ENCODE measurements at regions not wholly inside any gene's neighbourhood (a gene's known extent, or its start where the extent isn't known, plus 50 kb on each side); places are given as distances from the start of the nearest gene placed in this dataset.

DNA sequence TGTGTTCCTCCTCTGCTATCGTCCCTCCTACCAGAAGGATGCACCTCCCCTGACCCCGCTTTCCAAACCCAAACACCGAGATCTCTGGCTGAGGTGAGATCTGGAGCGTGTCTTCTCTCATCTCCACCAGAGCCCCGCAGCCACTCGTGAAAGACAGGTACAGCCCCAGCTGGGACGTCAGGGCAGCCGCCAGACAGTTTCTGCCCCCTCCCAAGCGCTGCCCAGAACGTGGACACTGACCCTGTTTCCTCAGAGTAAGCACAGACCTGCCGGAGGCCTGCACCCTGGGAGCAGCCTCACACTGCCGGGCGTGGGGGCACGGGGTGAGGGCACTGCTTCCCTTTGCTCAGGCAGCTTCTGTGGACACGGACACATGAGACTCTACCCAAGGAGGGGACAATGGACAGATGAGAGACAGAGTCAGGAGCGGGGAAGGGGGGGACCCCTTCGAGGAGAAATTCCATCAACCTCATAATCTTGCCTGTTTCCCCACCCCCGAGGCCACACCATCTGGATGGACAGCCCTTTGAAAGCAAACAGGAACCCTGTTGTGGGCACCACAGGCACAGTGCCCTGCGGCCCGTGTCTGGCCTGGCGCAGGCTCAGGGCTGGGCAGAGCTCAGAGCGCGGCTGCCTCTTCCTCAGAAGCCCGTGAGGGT lies 210.6 kb downstream of the DLL1 start:
- H3K9ac ChIP-seq (ENCODE audit: low read length in 2 of 2): no peak overlapping the region
- H3K4me3 ChIP-seq (ENCODE audit: low read length in 2 of 2): no peak overlapping the region
- H3K4me1 ChIP-seq (ENCODE audit: control insufficient read depth, insufficient read depth, low read length): peaks cover 6% of the 10 kb centered on the region
- H3K27me3 ChIP-seq (ENCODE audit: control insufficient read depth in 1 of 2, insufficient read depth in 2 of 2, low read length in 2 of 2): peaks cover 0 to 2% of the 10 kb centered on the region in 2 donors
- no peak overlapping the region for H3K27ac ChIP-seq (ENCODE audit: low read length)
- no peaks in the 10 kb centered on the region for H3K36me3 ChIP-seq (ENCODE audit: control insufficient read depth in 2 of 2, insufficient read depth in 2 of 2, low read length in 2 of 2)
- H3K9me3 ChIP-seq (ENCODE audit: control insufficient read depth in 2 of 2, low read length in 2 of 2): peaks cover 0 to 4% of the 10 kb centered on the region in 2 donors

DNA sequence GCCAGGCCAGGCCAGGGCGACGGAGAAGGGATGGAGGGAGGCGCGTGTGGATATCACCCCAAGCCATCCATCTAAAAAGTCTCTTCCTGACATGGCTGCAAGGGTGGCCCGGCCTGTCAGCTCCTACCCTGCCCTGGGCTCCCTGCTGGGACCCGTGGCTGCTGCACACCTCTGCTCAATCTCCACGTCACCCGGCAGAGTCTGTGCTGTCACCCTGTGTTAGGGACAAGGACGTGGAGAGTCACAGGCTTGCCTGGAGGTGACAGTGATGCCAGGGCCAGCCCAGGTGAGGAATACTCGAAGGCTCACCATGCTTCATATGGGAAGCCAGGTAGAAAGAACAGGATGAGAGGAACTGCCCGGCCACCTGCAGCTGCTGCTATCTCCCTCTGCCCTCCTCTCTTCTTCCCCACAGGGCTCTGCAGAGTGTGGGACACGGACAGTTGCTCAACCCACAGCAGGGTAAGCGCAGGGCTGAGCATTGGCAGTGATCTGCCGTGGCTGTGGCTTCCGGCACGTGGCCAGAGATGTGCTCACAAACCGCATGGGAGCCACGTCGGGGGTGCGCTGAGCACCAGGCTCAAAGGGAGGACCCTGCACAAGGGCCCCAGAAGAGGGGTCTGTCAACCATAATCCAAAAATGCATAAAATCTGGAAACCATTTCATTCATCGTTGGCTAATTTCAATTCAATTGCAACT lies 214.3 kb downstream of the DLL1 start:
- Histone ChIP-seq H3K9ac (ENCODE audit: low read length in 2 of 2) (no peak overlapping the region), H3K27ac (ENCODE audit: low read length) (no peak overlapping the region), H3K27me3 (ENCODE audit: control insufficient read depth in 1 of 2, insufficient read depth in 2 of 2, low read length in 2 of 2) (no peaks in the 10 kb centered on the region)

DNA sequence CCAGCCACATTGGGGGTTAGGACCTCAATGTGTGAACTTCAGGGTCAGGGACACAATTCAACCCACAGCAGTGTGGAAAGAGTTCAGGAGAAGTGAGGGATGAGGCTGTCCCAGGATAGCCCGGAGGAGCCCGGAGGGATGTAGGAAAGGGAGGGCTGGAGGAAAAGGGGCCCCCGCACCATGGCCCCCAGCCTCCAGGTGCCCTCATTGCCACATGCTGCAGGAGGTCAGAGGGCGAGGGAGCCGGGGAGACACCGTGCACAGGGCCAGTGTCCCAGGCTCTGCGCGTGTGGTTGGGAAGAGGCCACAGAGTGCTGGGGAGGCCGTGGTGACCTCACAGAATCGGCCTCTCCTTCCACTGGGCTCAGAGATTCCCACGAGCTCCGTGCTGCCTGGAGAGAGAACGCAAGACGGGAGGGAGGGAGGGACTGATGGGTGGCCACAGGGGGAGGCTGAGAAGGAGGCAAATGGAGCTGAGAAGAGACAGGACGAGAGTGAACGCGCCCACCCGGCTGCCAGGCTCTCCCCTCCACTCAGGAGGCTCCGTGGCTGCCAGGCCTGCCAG lies 215.1 kb downstream of the DLL1 start:
- H3K27ac ChIP-seq (ENCODE audit: low read length): no peak overlapping the region
- no peak overlapping the region for H3K9ac ChIP-seq (ENCODE audit: low read length in 2 of 2)
- H3K4me1 ChIP-seq (ENCODE audit: control insufficient read depth, insufficient read depth, low read length): peaks cover 3% of the 10 kb centered on the region
- peaks cover 0 to 4% of the 10 kb centered on the region in 2 donors for H3K9me3 ChIP-seq (ENCODE audit: control insufficient read depth in 2 of 2, low read length in 2 of 2)
- no peaks in the 10 kb centered on the region for H3K27me3 ChIP-seq (ENCODE audit: control insufficient read depth in 1 of 2, insufficient read depth in 2 of 2, low read length in 2 of 2)
- no peak overlapping the region for H3K4me3 ChIP-seq (ENCODE audit: low read length in 2 of 2)
- no peaks in the 10 kb centered on the region for H3K36me3 ChIP-seq (ENCODE audit: control insufficient read depth in 2 of 2, insufficient read depth in 2 of 2, low read length in 2 of 2)

More for the DNA sequence above, 214.3 kb downstream of the DLL1 start:
- H3K4me3 ChIP-seq (ENCODE audit: low read length in 2 of 2): no peak overlapping the region
- H3K4me1 ChIP-seq (ENCODE audit: control insufficient read depth, insufficient read depth, low read length): peaks cover 3% of the 10 kb centered on the region
- no peaks in the 10 kb centered on the region for H3K36me3 ChIP-seq (ENCODE audit: control insufficient read depth in 2 of 2, insufficient read depth in 2 of 2, low read length in 2 of 2)
- H3K9me3 ChIP-seq (ENCODE audit: control insufficient read depth in 2 of 2, low read length in 2 of 2): peaks cover 0 to 4% of the 10 kb centered on the region in 2 donors

DNA sequence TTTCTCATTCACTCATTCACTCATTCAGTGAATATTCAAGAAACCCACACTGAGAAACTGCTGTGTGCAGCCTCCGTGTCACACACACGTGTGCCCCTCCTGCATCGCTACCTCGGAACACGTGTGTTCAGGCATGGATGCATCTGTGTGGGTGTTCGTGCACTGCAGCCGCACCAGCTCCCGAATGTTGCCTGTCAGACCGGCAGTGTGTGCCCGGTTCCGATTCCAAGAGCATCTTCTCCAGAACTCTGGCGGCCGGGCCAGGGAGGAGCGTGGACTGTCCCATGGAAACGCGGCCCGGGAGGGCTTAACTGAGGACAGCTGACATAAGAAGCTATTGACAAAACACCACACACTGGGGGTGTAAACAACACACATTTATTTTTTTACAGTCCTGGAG lies 216.0 kb downstream of the DLL1 start:
- Histone ChIP-seq H3K4me3 (ENCODE audit: low read length in 2 of 2) (no peak overlapping the region), H3K27me3 (ENCODE audit: control insufficient read depth in 1 of 2, insufficient read depth in 2 of 2, low read length in 2 of 2) (no peaks in the 10 kb centered on the region), H3K27ac (ENCODE audit: low read length) (no peak overlapping the region), H3K9me3 (ENCODE audit: control insufficient read depth in 2 of 2, low read length in 2 of 2) (peaks cover 0 to 4% of the 10 kb centered on the region in 2 donors), H3K9ac (ENCODE audit: low read length in 2 of 2) (no peak overlapping the region), H3K4me1 (ENCODE audit: control insufficient read depth, insufficient read depth, low read length) (peaks cover 3% of the 10 kb centered on the region), H3K36me3 (ENCODE audit: control insufficient read depth in 2 of 2, insufficient read depth in 2 of 2, low read length in 2 of 2) (no peaks in the 10 kb centered on the region)

DNA sequence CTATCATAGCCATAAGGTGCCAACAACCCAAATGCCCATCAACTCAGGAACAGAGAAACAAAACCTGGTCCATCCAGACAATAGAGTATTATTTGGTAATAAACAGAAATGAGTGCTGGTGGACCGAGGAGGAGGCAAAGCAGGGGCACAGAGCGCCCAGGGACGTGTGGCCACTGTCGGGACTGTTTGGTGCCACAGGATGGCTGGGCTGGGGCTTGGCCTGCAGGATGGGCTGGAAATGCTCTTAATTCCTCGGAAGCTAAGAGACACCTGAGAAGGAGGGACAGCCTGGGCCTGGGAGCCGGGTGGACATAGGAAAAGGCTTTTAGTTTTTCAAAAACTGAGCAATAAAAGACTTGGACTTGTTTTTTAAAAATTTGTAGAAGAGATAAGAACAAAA lies 216.4 kb downstream of the DLL1 start:
- H3K4me1 ChIP-seq (ENCODE audit: control insufficient read depth, insufficient read depth, low read length): peaks cover 3% of the 10 kb centered on the region
- no peak overlapping the region for H3K4me3 ChIP-seq (ENCODE audit: low read length in 2 of 2)
- no peak overlapping the region for H3K27ac ChIP-seq (ENCODE audit: low read length)
- H3K9ac ChIP-seq (ENCODE audit: low read length in 2 of 2): no peak overlapping the region
- H3K27me3 ChIP-seq (ENCODE audit: control insufficient read depth in 1 of 2, insufficient read depth in 2 of 2, low read length in 2 of 2): no peaks in the 10 kb centered on the region
- H3K36me3 ChIP-seq (ENCODE audit: control insufficient read depth in 2 of 2, insufficient read depth in 2 of 2, low read length in 2 of 2): no peaks in the 10 kb centered on the region
- H3K9me3 ChIP-seq (ENCODE audit: control insufficient read depth in 2 of 2, low read length in 2 of 2): peaks cover 0 to 7% of the 10 kb centered on the region in 2 donors

DNA sequence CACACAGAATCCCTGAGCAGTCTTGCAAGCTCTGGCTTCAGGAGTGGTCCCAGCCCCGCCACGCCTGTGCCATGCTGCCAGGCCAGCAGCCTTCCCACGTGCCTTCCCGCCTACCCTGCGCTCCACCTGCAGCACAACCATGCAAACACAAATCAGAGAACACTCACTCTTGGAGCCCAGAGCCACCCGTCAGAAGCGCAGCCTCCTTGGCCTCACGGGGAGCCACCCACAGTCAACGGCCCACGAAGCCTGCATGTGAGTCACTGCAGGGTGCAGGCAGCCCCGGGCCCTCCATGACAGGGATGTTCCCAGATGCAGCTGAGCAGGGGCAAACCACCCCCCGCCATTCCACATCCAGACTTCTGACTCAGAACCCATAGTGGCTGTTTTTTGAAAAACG lies 217.0 kb downstream of the DLL1 start:
- Histone ChIP-seq H3K4me3 (ENCODE audit: low read length in 2 of 2) (no peak overlapping the region), H3K27ac (ENCODE audit: low read length) (no peak overlapping the region), H3K36me3 (ENCODE audit: control insufficient read depth in 2 of 2, insufficient read depth in 2 of 2, low read length in 2 of 2) (no peaks in the 10 kb centered on the region), H3K9me3 (ENCODE audit: control insufficient read depth in 2 of 2, low read length in 2 of 2) (peaks cover 0 to 6% of the 10 kb centered on the region in 2 donors), H3K27me3 (ENCODE audit: control insufficient read depth in 1 of 2, insufficient read depth in 2 of 2, low read length in 2 of 2) (no peaks in the 10 kb centered on the region), H3K9ac (ENCODE audit: low read length in 2 of 2) (no peak overlapping the region), H3K4me1 (ENCODE audit: control insufficient read depth, insufficient read depth, low read length) (peaks cover 3% of the 10 kb centered on the region)

DNA sequence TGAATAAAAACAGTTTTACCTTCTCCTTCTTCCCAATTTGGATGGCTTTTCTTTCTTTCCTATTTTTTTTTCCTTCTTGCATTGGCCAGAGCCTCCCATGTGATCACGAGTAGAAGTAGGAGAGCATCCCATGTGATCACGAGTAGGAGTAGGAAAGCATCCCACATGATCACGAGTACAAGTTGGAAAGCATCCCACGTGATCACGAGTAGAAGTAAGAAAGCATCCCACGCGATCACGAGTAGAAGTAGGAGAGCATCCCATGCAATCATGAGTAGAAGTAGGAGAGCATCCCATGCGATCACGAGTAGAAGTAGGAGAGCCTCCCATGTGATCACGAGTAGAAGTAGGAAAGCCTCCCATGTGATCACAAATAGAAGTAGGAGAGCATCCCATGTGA lies 218.6 kb downstream of the DLL1 start:
- Histone ChIP-seq H3K27ac (ENCODE audit: low read length) (no peak overlapping the region), H3K4me1 (ENCODE audit: control insufficient read depth, insufficient read depth, low read length) (peaks cover 8% of the 10 kb centered on the region), H3K9me3 (ENCODE audit: control insufficient read depth in 2 of 2, low read length in 2 of 2) (peaks cover 0 to 6% of the 10 kb centered on the region in 2 donors), H3K4me3 (ENCODE audit: low read length in 2 of 2) (no peak overlapping the region), H3K36me3 (ENCODE audit: control insufficient read depth in 2 of 2, insufficient read depth in 2 of 2, low read length in 2 of 2) (no peaks in the 10 kb centered on the region), H3K9ac (ENCODE audit: low read length in 2 of 2) (no peak overlapping the region), H3K27me3 (ENCODE audit: control insufficient read depth in 1 of 2, insufficient read depth in 2 of 2, low read length in 2 of 2) (peaks cover 0 to 4% of the 10 kb centered on the region in 2 donors)

DNA sequence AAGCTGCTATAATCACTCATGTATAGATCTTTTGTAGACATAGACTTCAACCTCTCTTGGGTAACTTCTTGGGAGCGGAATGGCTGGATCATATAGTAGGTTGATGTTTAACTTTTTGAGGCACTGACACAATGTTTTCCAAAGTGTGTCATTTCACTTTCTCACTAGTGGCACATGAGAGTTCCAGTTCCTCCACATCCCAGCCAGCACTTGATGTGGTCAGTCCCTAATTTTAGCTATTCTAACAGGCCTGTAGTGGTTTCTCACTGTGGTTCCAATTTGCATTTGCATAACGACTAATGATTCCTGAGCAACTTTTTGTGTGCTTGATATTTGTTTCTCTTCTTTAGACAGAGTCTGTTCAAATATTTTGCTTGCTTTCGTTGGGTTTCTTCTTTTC lies 221.3 kb downstream of the DLL1 start:
- Histone ChIP-seq H3K36me3 (ENCODE audit: control insufficient read depth in 2 of 2, insufficient read depth in 2 of 2, low read length in 2 of 2) (no peaks in the 10 kb centered on the region), H3K9me3 (ENCODE audit: control insufficient read depth in 2 of 2, low read length in 2 of 2) (peaks cover 0 to 6% of the 10 kb centered on the region in 2 donors), H3K4me3 (ENCODE audit: low read length in 2 of 2) (no peak overlapping the region), H3K9ac (ENCODE audit: low read length in 2 of 2) (no peak overlapping the region), H3K4me1 (ENCODE audit: control insufficient read depth, insufficient read depth, low read length) (peaks cover 5% of the 10 kb centered on the region), H3K27ac (ENCODE audit: low read length) (no peak overlapping the region), H3K27me3 (ENCODE audit: control insufficient read depth in 1 of 2, insufficient read depth in 2 of 2, low read length in 2 of 2) (peaks cover 0 to 4% of the 10 kb centered on the region in 2 donors)

DNA sequence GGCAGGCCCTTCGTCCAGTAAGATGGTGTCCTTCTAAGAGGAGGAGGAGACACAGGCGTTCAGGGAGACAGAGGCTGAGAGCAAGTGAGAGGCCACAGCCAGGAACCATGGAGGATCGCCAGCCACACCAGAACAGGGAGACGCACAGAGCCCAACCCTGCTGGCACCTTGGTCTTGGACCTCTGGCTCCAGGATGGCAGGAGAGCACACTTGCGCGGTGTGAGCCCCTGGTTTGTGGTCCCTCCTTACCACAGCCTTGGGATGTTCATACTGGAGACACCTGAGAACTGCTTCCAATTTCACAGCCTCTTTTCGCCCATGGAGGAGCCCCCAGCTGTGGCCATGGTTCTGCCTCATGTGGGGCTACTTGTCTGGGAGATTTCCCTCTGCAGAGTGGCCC lies 222.4 kb downstream of the DLL1 start:
- Histone ChIP-seq H3K9me3 (ENCODE audit: control insufficient read depth in 2 of 2, low read length in 2 of 2) (peaks cover 0 to 6% of the 10 kb centered on the region in 2 donors), H3K36me3 (ENCODE audit: control insufficient read depth in 2 of 2, insufficient read depth in 2 of 2, low read length in 2 of 2) (no peaks in the 10 kb centered on the region), H3K27ac (ENCODE audit: low read length) (no peak overlapping the region), H3K4me3 (ENCODE audit: low read length in 2 of 2) (no peak overlapping the region), H3K4me1 (ENCODE audit: control insufficient read depth, insufficient read depth, low read length) (peaks cover 5% of the 10 kb centered on the region), H3K9ac (ENCODE audit: low read length in 2 of 2) (no peak overlapping the region), H3K27me3 (ENCODE audit: control insufficient read depth in 1 of 2, insufficient read depth in 2 of 2, low read length in 2 of 2) (peaks cover 0 to 4% of the 10 kb centered on the region in 2 donors)

DNA sequence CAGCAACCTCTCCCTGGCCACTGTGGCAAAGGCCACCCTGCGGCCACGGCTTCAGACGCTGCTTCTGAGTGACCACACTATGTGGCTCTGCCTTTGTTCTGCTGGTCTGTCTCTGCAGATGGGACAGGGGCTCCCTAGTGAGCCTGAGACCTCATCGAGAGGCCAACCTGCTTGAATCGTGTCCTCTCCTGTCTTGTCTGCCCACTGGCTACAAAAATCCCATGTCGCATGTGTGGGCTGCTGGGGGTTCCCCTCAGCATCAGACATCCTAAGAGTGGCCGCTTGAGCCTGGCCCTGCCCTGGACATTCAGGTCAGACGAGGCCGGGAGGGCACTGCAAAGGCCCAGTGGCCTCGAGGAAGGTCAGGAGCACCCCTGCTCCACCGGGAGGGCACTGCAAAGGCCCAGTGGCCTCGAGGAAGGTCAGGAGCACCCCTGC lies 222.9 kb downstream of the DLL1 start:
- peaks cover 0 to 6% of the 10 kb centered on the region in 2 donors for H3K9me3 ChIP-seq (ENCODE audit: control insufficient read depth in 2 of 2, low read length in 2 of 2)
- H3K27me3 ChIP-seq (ENCODE audit: control insufficient read depth in 1 of 2, insufficient read depth in 2 of 2, low read length in 2 of 2): peaks cover 0 to 4% of the 10 kb centered on the region in 2 donors
- H3K4me3 ChIP-seq (ENCODE audit: low read length in 2 of 2): no peak overlapping the region
- no peak overlapping the region for H3K9ac ChIP-seq (ENCODE audit: low read length in 2 of 2)
- H3K27ac ChIP-seq (ENCODE audit: low read length): no peak overlapping the region
- no peaks in the 10 kb centered on the region for H3K36me3 ChIP-seq (ENCODE audit: control insufficient read depth in 2 of 2, insufficient read depth in 2 of 2, low read length in 2 of 2)
- peaks cover 5% of the 10 kb centered on the region for H3K4me1 ChIP-seq (ENCODE audit: control insufficient read depth, insufficient read depth, low read length)
